ENCODE measurements at regions not wholly inside any gene's neighbourhood (a gene's known extent, or its start where the extent isn't known, plus 50 kb on each side); places are given as distances from the start of the nearest gene placed in this dataset.
"Not testable (repeated sequence)": the region's sequence is repeated elsewhere in the genome, so short reads cannot be mapped to it uniquely, and the experiment has no call there.

DNA sequence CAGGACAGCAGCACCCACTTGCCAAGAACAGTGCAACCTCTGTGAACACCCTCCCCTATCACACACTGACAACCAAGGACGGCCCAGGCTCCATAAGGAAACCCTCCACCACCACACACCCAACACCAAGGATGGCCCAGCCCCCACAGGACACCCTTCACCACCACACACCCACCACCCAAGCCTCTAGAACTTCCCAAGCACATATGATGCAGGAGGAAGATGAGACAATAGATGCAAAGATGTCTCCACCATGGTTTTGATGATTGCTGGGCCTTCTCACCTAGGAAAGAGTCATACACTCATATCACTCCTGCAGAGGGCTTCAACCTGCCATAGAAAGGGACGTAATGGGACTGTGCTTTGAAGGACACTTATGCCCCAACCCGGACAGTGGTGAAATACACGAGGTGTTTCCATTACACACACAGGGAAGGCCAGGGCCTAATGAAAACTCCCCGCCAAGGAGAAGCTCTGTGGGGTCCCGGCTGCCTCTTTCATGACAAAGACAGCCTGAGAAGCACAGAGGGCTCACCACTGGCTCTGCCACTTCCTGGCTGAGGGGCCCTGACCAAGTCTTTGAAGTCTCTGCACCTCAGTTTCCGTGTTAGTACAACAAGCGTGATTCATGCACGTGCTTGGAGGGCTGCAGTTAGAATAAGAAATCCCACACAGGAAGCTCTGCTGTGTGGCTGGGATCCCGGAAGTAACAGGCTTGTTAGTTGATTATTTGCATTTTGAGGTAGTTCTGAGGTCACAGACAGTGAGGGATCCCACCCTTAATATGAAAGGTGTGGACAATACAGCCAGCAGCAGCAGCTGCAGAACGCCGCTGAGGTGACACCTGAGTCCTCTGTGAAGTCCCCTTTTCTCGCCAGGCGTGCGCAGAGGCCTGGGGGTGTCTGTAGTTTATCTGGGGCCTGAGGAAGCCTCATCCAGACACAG, 61.9 kb upstream of the ATP12A start:
- no peak for DNase-seq (ENCODE audit: low read depth)

- DNase-seq (ENCODE audit: low read depth) = no peak
Measured at GRCh38 chr13:24619282-24619681, 60.9 kb upstream of the ATP12A start.

GRCh38 chr13:24622481-24623148, 57.6 kb upstream of the ATP12A start:
- not testable (repeated sequence) for DNase-seq (ENCODE audit: low read depth)

DNA sequence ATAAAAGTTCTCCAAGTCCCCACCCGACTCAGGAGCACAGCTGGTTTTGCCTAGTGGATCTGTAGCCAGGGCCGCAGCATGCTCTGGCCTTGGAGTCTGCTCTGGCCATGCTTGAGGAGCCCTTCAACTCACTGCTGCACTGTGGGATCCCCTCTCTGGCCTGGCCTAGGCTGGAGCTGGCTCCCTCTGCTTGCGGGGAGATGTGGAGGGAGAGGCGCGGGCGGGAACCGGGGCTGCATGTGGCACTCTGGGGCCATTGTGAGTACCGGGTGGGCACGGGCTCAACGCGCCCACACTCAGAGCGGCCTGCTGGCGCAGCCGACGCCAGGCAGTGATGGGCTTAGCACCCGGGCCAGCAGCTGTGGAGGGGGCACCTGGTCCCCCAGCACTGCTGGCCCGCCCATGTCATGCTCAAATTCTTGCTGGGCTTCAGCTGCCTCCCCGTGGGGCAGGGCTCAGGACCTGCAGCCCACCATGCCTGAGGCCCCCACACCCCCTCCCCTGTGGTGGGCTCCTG, 57.0 kb upstream of the ATP12A start:
- DNase-seq (ENCODE audit: low read depth) = no peak

DNA sequence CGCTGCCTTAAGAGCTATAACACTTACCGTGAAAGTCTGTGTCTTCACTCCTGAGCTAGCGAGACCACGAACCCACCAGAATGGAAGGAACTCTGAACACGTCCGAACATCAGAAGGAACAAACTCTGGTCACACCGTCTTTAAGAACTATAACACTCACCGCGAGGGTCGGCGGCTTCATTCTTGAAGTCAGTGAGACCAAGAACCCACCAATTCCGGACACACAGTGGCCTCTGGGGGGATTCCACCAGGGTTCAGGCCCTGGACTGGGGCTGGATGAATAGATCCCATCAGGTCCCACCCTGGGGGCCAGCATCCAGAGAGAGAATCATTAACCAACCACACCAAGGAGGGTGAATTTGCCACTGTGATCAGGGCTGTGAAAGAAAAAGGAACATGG, 55.8 kb upstream of the ATP12A start:
- DNase-seq (ENCODE audit: low read depth) = no peak

DNA sequence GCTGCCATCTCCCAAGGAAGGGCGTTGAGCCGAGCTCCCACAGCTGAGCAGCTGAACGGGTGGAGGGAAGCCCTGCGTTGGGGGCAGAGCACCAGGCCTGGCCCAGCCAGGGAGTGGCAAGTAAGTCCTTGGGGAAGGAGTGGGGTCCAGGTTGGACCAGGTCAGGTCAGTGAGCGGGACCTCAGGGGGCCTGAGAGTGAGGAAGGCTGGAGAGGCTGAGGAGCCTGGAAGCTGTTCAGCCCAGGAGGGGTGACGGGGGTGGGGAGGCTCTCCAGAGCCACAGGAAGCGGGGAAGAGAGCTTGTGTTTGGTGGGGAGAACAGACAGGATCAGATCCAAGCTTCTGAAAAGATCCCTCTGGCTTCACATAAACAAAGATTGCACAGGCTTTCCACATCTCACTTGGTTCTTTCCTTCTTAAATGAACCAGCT, 55.4 kb upstream of the ATP12A start:
- DNase-seq (ENCODE audit: low read depth) = no peak

- DNase-seq (ENCODE audit: low read depth) = no peak
Measured at GRCh38 chr13:24625331-24625731, 54.9 kb upstream of the ATP12A start.

DNA sequence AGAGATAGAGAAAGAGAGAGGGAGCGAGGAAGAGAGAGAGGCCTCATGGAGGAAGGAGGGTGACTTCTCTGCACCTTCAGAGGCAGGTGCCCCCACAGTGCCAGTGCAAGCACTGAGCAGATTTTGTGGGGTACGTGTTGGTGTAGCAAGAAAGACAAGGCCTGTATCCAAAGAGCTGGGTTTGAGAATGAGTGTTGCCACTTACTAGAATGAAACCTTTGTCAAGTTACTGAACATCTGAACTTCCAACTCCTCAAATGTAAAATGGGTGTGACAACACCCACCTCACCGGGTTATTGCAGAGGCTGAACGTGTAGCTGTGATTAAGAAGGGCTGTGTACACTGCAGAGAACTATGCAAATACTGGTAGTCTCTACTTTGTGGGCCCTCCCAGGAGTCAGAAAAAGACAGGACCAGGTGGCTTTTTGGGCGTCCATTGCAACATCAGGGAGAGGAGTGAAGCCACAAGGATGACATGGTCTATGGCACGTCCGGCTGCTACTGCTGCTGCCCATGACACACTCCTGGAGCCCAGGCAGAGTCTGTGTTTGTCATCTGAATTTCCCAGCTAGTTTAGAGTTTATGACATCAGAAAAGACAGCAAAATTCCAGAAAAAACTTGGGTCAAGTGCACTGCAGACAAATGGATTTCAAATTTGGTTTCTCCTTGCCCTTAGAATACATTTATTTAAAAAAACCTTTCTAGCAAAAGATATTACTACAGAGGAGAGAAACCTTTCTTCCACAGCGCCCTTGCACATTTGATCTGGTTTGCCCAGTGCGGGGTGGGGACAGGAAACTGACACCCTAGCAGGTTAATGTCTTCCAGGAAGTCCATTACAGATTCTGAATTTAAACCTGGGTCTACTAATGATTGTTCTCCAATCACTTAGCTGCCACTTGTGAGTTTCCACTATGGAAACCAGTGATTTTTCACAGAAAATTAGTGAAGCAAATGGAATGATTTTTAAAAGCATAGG, 54.0 kb upstream of the ATP12A start:
- DNase-seq (ENCODE audit: low read depth) = no peak

- no peak for DNase-seq (ENCODE audit: low read depth)
Measured at GRCh38 chr13:24627090-24627714, 53.0 kb upstream of the ATP12A start.

DNA sequence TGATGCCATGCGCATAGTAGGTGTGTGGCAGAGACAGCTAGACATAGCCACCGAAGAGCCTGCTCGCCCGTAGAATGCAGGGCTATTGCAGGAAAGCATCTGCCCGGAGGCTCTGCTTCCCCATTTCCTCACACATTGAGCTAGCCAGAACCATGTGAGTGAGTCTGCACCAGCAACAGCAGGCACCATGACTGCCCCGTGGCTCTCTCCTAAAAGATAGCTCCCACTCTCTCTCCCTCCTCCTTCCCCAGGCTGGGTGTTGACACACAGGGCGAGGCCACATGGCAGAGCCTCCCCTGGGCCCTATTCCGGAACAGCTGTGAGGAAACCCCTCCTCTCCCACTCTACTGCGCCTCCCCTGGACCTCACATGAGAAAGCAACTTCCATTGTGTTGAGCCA, 52.3 kb upstream of the ATP12A start:
- no peak for DNase-seq (ENCODE audit: low read depth)

DNA sequence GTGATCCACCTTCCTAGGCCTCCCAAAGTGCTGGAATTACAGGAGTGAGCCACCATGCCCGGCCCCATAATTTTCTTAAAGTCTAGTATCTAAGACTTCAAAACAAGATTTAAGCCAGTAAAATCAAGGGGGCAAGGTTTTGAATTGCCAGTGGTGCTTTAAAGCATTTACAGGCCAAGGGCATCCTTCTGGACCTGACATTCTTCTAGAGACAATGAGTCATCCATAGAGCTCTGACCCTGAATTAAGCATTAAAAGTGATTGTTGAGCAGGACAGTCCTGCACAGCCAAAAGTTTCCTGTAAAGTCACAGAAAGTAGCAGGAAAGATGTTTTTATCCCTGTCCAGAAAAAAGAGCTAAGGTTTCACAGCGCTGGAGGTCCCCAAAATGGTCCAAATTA, 50.9 kb upstream of the ATP12A start:
- no peak for DNase-seq (ENCODE audit: low read depth)

- no peak for DNase-seq (ENCODE audit: low read depth)
Measured at GRCh38 chr13:24630121-24630520, 50.1 kb upstream of the ATP12A start.

All from fibroblast of the conjunctiva (primary cell).